Choroid plexus epithelial cell (primary cell): ENCODE measurements at regions not wholly inside any gene's neighbourhood (a gene's known extent, or its start where the extent isn't known, plus 50 kb on each side); places are given as distances from the start of the nearest gene placed in this dataset.

Experiments
- DNase-seq: peaks from one replicate; pipeline ENCODE4 v3.0.0-alpha.2; 2010; ENCODE audit warnings: low read depth
- H3K4me3 ChIP-seq: 2 replicates; pipeline ENCODE4 v1.5.1; 2011; ENCODE audit warnings: low read depth, mild to moderate bottlenecking, control low read depth, low read length, moderate library complexity
- CTCF ChIP-seq: conservative IDR thresholded peaks from 2 replicates; pipeline ENCODE4 v1.5.1; 2011; ENCODE audit warnings: low read depth, mild to moderate bottlenecking, control low read depth, inconsistent platforms, low read length, moderate library complexity

DNA sequence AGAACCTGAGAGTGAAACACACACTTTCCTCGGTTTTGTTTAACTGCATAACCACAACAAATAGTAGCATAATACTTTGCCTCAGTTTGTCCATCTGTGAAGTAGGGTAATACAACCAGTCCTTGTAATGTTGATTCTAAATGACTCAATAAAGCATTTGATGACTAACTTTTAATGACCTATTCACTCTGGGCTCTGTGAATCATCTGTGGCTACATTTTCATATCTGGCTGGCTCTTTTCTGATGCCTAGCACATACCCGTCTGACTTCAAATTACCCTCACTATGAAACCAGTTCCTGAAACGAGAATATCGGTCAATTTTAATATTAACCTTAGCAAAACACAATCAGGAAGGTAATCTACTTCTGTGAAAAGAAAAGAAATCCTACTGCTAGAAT lies 151.0 kb downstream of the SH2D1A start:
- H3K4me3 ChIP-seq = no peak overlapping the region
- TF ChIP-seq CTCF = no peak
- DNase-seq = no peak

GRCh38 chrX:124501586-124501985 lies 155.2 kb downstream of the SH2D1A start:
- TF ChIP-seq CTCF = no peak
- DNase-seq = no peak

DNA sequence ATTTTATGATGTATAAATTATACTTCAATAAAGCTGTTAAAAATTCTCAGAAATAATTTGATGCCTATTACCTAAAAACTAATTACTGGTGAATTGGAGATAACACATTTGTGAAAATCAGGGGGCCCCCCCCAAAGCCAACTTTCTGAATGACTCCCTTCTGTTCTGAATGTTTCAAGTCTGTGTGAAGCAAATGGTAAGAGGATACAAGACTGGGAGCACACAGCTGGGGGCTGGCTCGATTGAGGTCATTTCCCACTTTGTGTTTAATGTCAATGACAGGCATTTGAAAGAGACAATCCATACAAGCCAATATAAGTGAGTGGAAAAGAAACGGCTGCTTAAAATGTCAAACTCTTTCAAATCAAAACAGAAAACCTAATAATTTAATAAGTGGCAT lies 155.8 kb downstream of the SH2D1A start:
- TF ChIP-seq CTCF = no peak
- no peak overlapping the region for H3K4me3 ChIP-seq
- no peak for DNase-seq

More at GRCh38 chrX:124501586-124501985, 155.2 kb downstream of the SH2D1A start:
- H3K4me3 ChIP-seq = no peak overlapping the region

- no peak for TF ChIP-seq CTCF
- no peak for DNase-seq
- H3K4me3 ChIP-seq = no peak overlapping the region
Measured at GRCh38 chrX:124502599-124502998, 156.2 kb downstream of the SH2D1A start.

DNA sequence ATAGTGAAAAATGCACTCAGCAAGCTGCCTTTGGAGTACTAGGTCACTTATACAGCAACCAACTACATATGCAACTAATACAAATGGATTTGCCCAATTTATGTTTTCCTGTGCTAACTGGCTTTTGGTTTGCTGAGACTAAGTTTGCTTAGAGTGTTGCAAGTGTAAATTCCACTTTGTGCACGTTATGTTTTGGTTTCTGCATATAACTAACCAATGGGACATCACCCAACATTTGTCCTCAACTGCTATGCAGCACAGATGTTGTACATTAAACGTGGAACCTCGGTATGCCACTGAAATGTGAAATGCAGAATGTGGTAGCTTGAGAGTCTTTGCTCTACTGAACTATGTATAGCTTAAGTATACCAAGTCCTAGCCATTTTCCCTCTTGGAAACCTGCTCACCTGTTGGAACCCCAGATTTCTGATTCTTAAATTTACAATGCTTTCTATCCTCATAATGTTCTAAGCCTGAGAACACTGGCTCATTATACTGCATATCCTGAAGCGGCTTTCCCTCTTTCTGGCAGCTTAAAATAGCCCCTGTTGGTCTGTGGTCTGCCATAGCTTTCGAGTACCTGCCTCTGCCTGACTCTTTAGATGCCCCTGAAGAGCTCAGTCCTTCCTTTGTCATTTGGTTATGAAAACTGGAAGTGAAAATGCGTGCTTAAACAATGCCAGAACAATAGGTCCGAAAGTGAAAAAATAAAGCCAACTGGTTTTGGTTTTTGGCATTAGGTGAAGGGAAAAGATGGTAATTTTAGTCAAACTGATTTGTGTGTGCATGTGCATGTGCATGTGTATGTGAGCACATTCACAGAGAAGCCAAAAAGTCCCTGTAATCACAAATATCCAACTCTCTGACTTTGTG lies 158.0 kb downstream of the SH2D1A start:
- TF ChIP-seq CTCF = no peak
- no peak for DNase-seq
- no peak overlapping the region for H3K4me3 ChIP-seq

- no peak for TF ChIP-seq CTCF
- DNase-seq = no peak
- H3K4me3 ChIP-seq = no peak overlapping the region
Measured at GRCh38 chrX:124506066-124506465, 159.7 kb downstream of the SH2D1A start.

DNA sequence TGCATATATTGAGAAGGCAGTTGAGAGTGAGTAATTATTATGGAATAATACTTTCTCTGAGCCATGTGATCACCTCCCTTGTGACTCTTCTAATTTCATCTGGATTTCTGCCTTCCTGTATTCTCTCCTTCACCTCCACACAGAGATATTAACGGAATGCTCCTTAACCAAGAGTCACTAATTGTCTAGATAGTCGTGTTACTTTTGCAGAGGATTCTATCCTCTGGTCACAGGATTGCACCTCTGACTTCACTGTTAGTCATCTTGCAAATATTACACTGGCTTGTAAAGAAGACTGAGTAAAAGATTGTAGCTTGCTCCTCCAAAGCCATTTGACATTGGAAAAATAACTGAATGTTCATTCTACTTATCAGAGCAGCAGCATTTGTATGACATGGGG lies 160.9 kb downstream of the SH2D1A start:
- no peak for TF ChIP-seq CTCF
- DNase-seq = no peak
- no peak overlapping the region for H3K4me3 ChIP-seq
